ENCODE measurements at regions not wholly inside any gene's neighbourhood (a gene's known extent, or its start where the extent isn't known, plus 50 kb on each side); places are given as distances from the start of the nearest gene placed in this dataset.
A peak's percentile ranks its signal among the peaks of the same experiment; 100 is the strongest.

- Histone ChIP-seq H3K4ac (ENCODE audit: low read depth, low read length) (no peak overlapping the region), H3K27me3 (ENCODE audit: insufficient read depth, low read length) (no peaks in the 10 kb centered on the region), H4K8ac (ENCODE audit: low read depth, low read length) (no peak overlapping the region), H4K91ac (ENCODE audit: low read depth, low read length) (no peak overlapping the region), H3K4me3 (ENCODE audit: low read depth, low read length) (no peak overlapping the region), H3K18ac (ENCODE audit: low read length) (no peak overlapping the region), H2AFZ (ENCODE audit: insufficient read depth, low read length, poor library complexity) (no peak overlapping the region), H2BK12ac (ENCODE audit: low read length) (no peak overlapping the region), H3K9ac (ENCODE audit: low read length) (no peak overlapping the region), H3K79me1 (ENCODE audit: low read length) (no peaks in the 10 kb centered on the region), H4K12ac (ENCODE audit: low read depth, low read length) (no peak overlapping the region), H3K79me2 (ENCODE audit: control insufficient read depth, insufficient read depth, low read length, poor library complexity) (no peaks in the 10 kb centered on the region), H2AK5ac (ENCODE audit: low read length) (no peak overlapping the region), H2BK120ac (ENCODE audit: insufficient read depth, low read length, poor library complexity) (no peak overlapping the region), H3K36me3 (ENCODE audit: control insufficient read depth in 1 of 2, insufficient read depth in 2 of 2, low read length in 2 of 2) (no peaks in the 10 kb centered on the region), H3K9me3 (ENCODE audit: insufficient read depth, low read depth, low read length) (no peaks in the 10 kb centered on the region), H3K27ac (ENCODE audit: low read depth, low read length) (no peak overlapping the region), H3K23ac (ENCODE audit: low read length) (no peak overlapping the region), H2BK5ac (ENCODE audit: low read depth, low read length, poor library complexity) (no peak overlapping the region), H3K14ac (ENCODE audit: low read length) (no peak overlapping the region), H3K4me2 (ENCODE audit: low read length) (no peak overlapping the region), H3K4me1 (ENCODE audit: control insufficient read depth in 1 of 2, insufficient read depth in 2 of 2, low read length in 2 of 2) (no peaks in the 10 kb centered on the region)
- WGBS (ENCODE audit: extremely low coverage, insufficient coverage, insufficient read length) = no CpG with 5 or more reads among the region's 2 CpGs
- no peak for DNase-seq
Measured at GRCh38 chr10:44780426-44780825, 130.7 kb upstream of the TMEM72 start.

DNA sequence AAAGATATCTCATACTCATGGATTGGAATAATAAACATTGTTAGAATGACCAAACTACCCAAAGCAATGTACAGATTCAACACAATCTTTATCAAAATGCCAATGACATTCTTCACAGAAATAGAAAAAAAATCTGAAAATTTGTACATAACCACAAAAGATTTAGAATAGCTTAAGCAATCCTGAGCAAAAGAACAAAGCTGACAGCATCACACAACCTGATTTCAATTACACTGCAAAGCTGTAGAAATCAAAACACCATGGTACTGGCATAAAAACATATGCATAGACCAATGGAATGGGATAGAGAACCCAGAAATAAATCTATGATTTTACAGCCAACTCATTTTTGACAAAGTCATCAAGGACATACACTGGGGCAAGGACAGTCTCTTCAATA lies 130.0 kb upstream of the TMEM72 start:
- no peak overlapping the region for H4K12ac ChIP-seq (ENCODE audit: low read depth, low read length)
- no peak overlapping the region for H3K4me2 ChIP-seq (ENCODE audit: low read length)
- H2BK12ac ChIP-seq (ENCODE audit: low read length) = no peak overlapping the region
- H3K14ac ChIP-seq (ENCODE audit: low read length) = no peak overlapping the region
- no peak overlapping the region for H2BK120ac ChIP-seq (ENCODE audit: insufficient read depth, low read length, poor library complexity)
- no peak overlapping the region for H2AFZ ChIP-seq (ENCODE audit: insufficient read depth, low read length, poor library complexity)
- no peak overlapping the region for H3K23ac ChIP-seq (ENCODE audit: low read length)
- DNase-seq = no peak
- H3K9ac ChIP-seq (ENCODE audit: low read length) = no peak overlapping the region
- H2AK5ac ChIP-seq (ENCODE audit: low read length) = no peak overlapping the region
- H3K4me1 ChIP-seq (ENCODE audit: control insufficient read depth in 1 of 2, insufficient read depth in 2 of 2, low read length in 2 of 2) = no peaks in the 10 kb centered on the region
- H3K36me3 ChIP-seq (ENCODE audit: control insufficient read depth in 1 of 2, insufficient read depth in 2 of 2, low read length in 2 of 2) = no peaks in the 10 kb centered on the region
- H3K18ac ChIP-seq (ENCODE audit: low read length) = no peak overlapping the region
- no peaks in the 10 kb centered on the region for H3K27me3 ChIP-seq (ENCODE audit: insufficient read depth, low read length)
- no peak overlapping the region for H4K8ac ChIP-seq (ENCODE audit: low read depth, low read length)
- no peak overlapping the region for H4K91ac ChIP-seq (ENCODE audit: low read depth, low read length)
- H3K79me2 ChIP-seq (ENCODE audit: control insufficient read depth, insufficient read depth, low read length, poor library complexity) = no peaks in the 10 kb centered on the region
- H2BK5ac ChIP-seq (ENCODE audit: low read depth, low read length, poor library complexity) = no peak overlapping the region
- H3K4me3 ChIP-seq (ENCODE audit: low read depth, low read length) = no peak overlapping the region
- H3K9me3 ChIP-seq (ENCODE audit: insufficient read depth, low read depth, low read length) = no peaks in the 10 kb centered on the region
- no peak overlapping the region for H3K4ac ChIP-seq (ENCODE audit: low read depth, low read length)
- H3K27ac ChIP-seq (ENCODE audit: low read depth, low read length) = no peak overlapping the region
- no peaks in the 10 kb centered on the region for H3K79me1 ChIP-seq (ENCODE audit: low read length)

- Histone ChIP-seq H3K27ac (ENCODE audit: low read depth, low read length) (no peak overlapping the region), H4K91ac (ENCODE audit: low read depth, low read length) (no peak overlapping the region), H3K4me2 (ENCODE audit: low read length) (no peak overlapping the region), H3K23ac (ENCODE audit: low read length) (no peak overlapping the region), H4K12ac (ENCODE audit: low read depth, low read length) (no peak overlapping the region), H3K9me3 (ENCODE audit: insufficient read depth, low read depth, low read length) (no peaks in the 10 kb centered on the region), H2BK120ac (ENCODE audit: insufficient read depth, low read length, poor library complexity) (no peak overlapping the region), H3K14ac (ENCODE audit: low read length) (no peak overlapping the region), H3K9ac (ENCODE audit: low read length) (no peak overlapping the region), H2BK12ac (ENCODE audit: low read length) (no peak overlapping the region), H2AK5ac (ENCODE audit: low read length) (no peak overlapping the region), H3K4me1 (ENCODE audit: control insufficient read depth in 1 of 2, insufficient read depth in 2 of 2, low read length in 2 of 2) (peaks cover 8 to 16% of the 10 kb centered on the region in 2 experiments), H2BK5ac (ENCODE audit: low read depth, low read length, poor library complexity) (no peak overlapping the region), H3K79me2 (ENCODE audit: control insufficient read depth, insufficient read depth, low read length, poor library complexity) (no peaks in the 10 kb centered on the region), H2AFZ (ENCODE audit: insufficient read depth, low read length, poor library complexity) (no peak overlapping the region), H3K4ac (ENCODE audit: low read depth, low read length) (no peak overlapping the region), H3K18ac (ENCODE audit: low read length) (no peak overlapping the region), H3K36me3 (ENCODE audit: control insufficient read depth in 1 of 2, insufficient read depth in 2 of 2, low read length in 2 of 2) (no peaks in the 10 kb centered on the region), H3K79me1 (ENCODE audit: low read length) (peaks cover 4% of the 10 kb centered on the region), H4K8ac (ENCODE audit: low read depth, low read length) (no peak overlapping the region), H3K4me3 (ENCODE audit: low read depth, low read length) (no peak overlapping the region), H3K27me3 (ENCODE audit: insufficient read depth, low read length) (no peaks in the 10 kb centered on the region)
- peak; percentile 9 to 41 for DNase-seq
- WGBS (ENCODE audit: extremely low coverage, insufficient coverage, insufficient read length) = no CpG with 5 or more reads among the region's 7 CpGs
Measured at GRCh38 chr10:44786286-44786850, 124.8 kb upstream of the TMEM72 start.

- no peaks in the 10 kb centered on the region for H3K9me3 ChIP-seq (ENCODE audit: insufficient read depth, low read depth, low read length)
- peak; percentile 20 to 41 for DNase-seq
- H4K91ac ChIP-seq (ENCODE audit: low read depth, low read length) = peak overlapping the region; percentile 82
- H3K79me1 ChIP-seq (ENCODE audit: low read length) = peaks cover 4% of the 10 kb centered on the region
- H2AFZ ChIP-seq (ENCODE audit: insufficient read depth, low read length, poor library complexity) = no peak overlapping the region
- peak overlapping the region; percentile 88 for H2BK12ac ChIP-seq (ENCODE audit: low read length)
- no peaks in the 10 kb centered on the region for H3K79me2 ChIP-seq (ENCODE audit: control insufficient read depth, insufficient read depth, low read length, poor library complexity)
- peak overlapping the region; percentile 84 for H3K27ac ChIP-seq (ENCODE audit: low read depth, low read length)
- no peak overlapping the region for H3K9ac ChIP-seq (ENCODE audit: low read length)
- H2BK120ac ChIP-seq (ENCODE audit: insufficient read depth, low read length, poor library complexity) = peak overlapping the region; percentile 68
- no peaks in the 10 kb centered on the region for H3K27me3 ChIP-seq (ENCODE audit: insufficient read depth, low read length)
- no peak overlapping the region for H4K12ac ChIP-seq (ENCODE audit: low read depth, low read length)
- no peak overlapping the region for H3K4ac ChIP-seq (ENCODE audit: low read depth, low read length)
- H2AK5ac ChIP-seq (ENCODE audit: low read length) = peak overlapping the region; percentile 82
- H3K36me3 ChIP-seq (ENCODE audit: control insufficient read depth in 1 of 2, insufficient read depth in 2 of 2, low read length in 2 of 2) = no peaks in the 10 kb centered on the region
- no CpG with 5 or more reads among the region's 7 CpGs for WGBS (ENCODE audit: extremely low coverage, insufficient coverage, insufficient read length)
- H3K18ac ChIP-seq (ENCODE audit: low read length) = peak overlapping the region; percentile 64
- H4K8ac ChIP-seq (ENCODE audit: low read depth, low read length) = no peak overlapping the region
- H3K23ac ChIP-seq (ENCODE audit: low read length) = no peak overlapping the region
- H3K4me3 ChIP-seq (ENCODE audit: low read depth, low read length) = no peak overlapping the region
- H3K4me1 ChIP-seq (ENCODE audit: control insufficient read depth in 1 of 2, insufficient read depth in 2 of 2, low read length in 2 of 2) = peaks cover 8 to 20% of the 10 kb centered on the region in 2 experiments
- H3K4me2 ChIP-seq (ENCODE audit: low read length) = peak overlapping the region; percentile 5
- H3K14ac ChIP-seq (ENCODE audit: low read length) = peak overlapping the region; percentile 68
- peak overlapping the region; percentile 87 for H2BK5ac ChIP-seq (ENCODE audit: low read depth, low read length, poor library complexity)
Measured at GRCh38 chr10:44787480-44788075, 123.6 kb upstream of the TMEM72 start.

Measured in trophoblast cell (in vitro differentiated cells and primary cell).